HG03135 (cell line): ENCODE measurements at regions not wholly inside any gene's neighbourhood (a gene's known extent, or its start where the extent isn't known, plus 50 kb on each side); places are given as distances from the start of the nearest gene placed in this dataset.
"Not testable (repeated sequence)": the region's sequence is repeated elsewhere in the genome, so short reads cannot be mapped to it uniquely, and the experiment has no call there.

ENCODE experiments used
- ATAC-seq: cut with Tn5 transposase; IDR thresholded peaks from one replicate; pipeline ENCODE4 v1.9.1; 2021; ENCODE audit warnings: mild to moderate bottlenecking, moderate library complexity; ENCODE audit not compliant: unreplicated experiment

DNA sequence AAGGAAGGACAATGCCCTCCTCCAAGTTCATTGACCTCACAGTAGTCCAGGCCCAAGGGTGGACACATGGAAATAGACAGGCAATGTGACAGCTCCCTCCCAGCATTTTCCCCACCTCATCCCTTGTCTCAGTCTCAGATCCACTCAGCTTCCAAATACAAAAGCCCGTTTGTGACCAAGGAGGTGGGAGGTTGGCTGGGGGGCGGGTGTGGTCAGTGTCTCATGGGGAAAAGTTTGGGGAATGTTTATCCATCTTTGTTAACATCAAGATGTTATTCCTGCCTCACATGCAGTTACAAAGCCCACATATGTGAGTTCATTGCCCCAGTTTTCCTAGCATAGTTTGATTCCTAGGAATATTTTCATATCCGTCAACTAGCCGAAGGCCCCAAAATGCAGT lies 338.5 kb upstream of the PPP2R3A start:
- ATAC-seq: no peak

- no peak for ATAC-seq
Measured at GRCh38 chr3:135629701-135630408, 335.7 kb upstream of the PPP2R3A start.

DNA sequence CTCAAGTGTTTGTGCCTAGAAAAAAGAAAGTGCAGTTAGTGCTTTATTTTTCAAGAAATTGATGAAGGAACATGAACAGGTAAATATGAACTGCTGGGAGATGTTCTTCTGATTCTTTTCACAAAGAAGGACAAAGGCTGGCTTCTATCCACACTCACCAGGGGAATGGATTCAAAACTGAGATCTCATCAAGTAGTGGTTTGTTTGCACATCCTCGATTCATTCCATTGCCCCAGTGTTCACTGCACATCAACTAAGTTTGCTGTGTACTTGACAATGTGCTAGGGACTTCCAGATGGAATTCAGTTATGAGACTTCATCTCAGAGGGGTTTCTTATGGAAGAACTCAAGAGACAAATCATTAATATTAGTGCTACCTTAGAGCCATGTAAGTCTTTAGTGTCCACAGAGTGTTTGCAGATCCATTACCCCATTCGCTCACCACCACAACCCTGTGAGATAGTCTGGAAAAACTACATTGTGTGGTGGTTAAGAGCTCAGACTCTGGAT lies 332.9 kb upstream of the PPP2R3A start:
- no peak for ATAC-seq

GRCh38 chr3:135633078-135633477 lies 332.4 kb upstream of the PPP2R3A start:
- ATAC-seq: no peak

- no peak for ATAC-seq
Measured at GRCh38 chr3:135636596-135636995, 328.9 kb upstream of the PPP2R3A start.

GRCh38 chr3:135637013-135637412 lies 328.5 kb upstream of the PPP2R3A start:
- no peak for ATAC-seq

- no peak for ATAC-seq
Measured at GRCh38 chr3:135641761-135642160, 323.8 kb upstream of the PPP2R3A start.

DNA sequence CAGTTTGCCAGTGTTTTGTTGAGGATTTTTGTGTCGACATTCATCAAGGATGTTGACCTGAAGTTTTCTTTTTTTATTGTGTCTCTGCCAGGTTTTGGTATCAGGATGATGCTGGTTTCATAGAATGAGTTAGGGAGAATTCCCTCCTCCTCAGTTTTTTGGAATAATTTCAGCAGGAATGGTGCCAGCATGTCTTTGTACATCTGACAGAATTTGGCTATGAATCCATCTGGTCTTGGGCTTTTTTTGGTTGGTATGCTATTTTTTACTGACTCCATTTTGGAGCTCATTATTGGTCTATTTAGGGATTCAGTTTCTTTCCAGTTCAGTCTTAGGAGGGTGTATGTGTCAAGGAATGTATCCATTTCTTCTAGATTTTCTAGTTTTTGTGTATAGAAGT lies 320.0 kb upstream of the PPP2R3A start:
- no peak for ATAC-seq

- no peak for ATAC-seq
Measured at GRCh38 chr3:135646873-135647272, 318.7 kb upstream of the PPP2R3A start.

DNA sequence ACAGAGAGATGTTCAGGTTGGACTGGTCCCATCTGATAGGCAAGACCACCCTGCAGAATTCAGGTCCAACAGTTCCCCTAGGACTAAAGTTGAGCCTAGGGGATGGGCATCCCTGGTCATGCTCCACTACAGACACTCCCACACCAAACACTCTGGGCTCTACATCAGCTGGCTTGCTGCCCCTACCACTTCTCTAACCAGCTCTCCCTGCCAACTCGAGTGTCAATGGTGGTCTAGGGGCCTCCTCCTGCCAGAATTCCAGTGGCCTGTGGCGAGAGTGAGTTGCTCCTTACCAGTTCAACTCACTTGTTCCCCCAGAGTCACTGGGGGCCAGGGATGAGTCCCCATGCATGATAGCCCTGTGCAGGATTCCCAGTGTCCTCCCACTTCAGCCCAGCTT lies 316.2 kb upstream of the PPP2R3A start:
- no peak for ATAC-seq

- no peak for ATAC-seq
Measured at GRCh38 chr3:135650309-135650708, 315.2 kb upstream of the PPP2R3A start.

DNA sequence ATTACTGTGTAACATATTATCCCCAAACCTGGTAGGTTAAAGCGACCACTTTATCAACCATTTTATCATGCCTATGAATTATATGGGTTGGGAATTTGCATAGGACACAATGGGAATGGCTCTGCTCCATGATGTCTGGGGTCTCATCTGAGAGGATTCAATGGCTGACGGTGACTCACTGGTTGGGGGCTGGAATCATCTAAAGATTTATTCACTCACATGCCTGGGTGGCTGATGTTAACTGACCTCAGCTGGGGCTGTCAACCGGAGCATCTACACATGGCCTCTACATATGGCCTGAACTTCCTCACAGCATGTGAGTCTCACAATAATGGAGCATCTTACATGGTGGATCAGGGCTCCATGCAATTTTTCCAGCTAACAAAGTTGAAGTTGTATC lies 313.1 kb upstream of the PPP2R3A start:
- ATAC-seq: no peak

GRCh38 chr3:135655328-135655727 lies 310.2 kb upstream of the PPP2R3A start:
- ATAC-seq: no peak

- not testable (repeated sequence) for ATAC-seq
Measured at GRCh38 chr3:135658451-135658850, 307.1 kb upstream of the PPP2R3A start.

GRCh38 chr3:135667061-135667460 lies 298.5 kb upstream of the PPP2R3A start:
- ATAC-seq: no peak

DNA sequence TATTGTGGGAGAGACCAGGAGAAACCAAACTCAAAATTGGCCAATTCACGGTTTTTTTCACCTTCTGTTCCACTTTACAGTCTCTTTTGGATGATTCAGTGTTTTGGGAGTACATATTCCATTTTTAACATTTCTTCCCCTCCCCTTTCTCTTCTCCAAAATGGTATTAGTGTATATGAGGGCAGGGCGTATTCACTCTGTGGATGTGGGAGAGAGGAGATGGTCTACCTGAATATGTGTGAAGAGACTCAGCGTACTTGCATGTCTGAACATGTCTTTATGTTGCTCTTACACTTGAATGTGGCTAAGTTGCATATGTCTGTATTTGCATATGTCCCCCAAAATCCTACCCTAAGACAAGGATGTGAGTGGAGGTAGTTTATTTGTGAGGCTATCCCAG lies 291.0 kb upstream of the PPP2R3A start:
- no peak for ATAC-seq

DNA sequence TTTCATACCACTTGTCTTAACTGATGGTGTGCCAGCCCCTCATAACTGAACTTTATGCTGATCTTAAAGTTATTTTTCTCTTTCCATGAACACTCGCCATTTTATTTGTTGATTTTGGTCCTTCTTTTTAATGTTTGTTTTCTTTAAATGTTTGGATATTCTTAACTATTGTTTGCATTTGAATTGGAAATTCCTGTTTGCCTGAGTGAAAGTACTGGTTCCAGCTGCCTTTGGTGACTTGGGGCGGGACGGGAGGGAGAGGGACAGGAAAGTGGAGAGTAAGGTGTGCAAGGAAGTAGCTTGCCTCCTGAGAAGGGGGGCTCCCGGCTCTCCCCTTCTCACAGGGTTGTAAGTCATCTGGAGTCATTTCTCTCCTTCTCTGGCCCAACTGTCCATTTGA lies 287.1 kb upstream of the PPP2R3A start:
- ATAC-seq: no peak

DNA sequence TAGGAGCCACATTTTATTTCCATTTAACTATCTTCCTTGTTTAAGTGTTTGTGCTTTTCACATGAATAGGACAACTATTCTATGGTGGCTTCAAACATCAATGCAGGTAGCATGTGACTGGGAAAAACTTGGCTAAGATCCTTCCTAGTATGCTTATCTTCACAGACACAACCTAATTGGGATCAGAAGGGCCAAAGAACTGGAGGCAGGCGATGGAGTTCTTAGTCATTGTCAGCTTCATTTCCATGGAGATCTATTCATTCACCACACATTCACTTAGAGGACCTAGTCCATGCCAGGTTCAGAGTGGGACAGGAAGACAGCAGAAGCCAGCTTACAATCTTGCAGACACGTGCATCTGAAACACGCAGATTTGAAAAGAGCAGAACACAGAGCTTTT lies 277.5 kb upstream of the PPP2R3A start:
- ATAC-seq: no peak

- ATAC-seq: no peak
Measured at GRCh38 chr3:135690664-135691063, 274.9 kb upstream of the PPP2R3A start.

GRCh38 chr3:135691240-135691639 lies 274.3 kb upstream of the PPP2R3A start:
- no peak for ATAC-seq

- ATAC-seq: no peak
Measured at GRCh38 chr3:135694142-135694541, 271.4 kb upstream of the PPP2R3A start.

- no peak for ATAC-seq
Measured at GRCh38 chr3:135699741-135700140, 265.8 kb upstream of the PPP2R3A start.

DNA sequence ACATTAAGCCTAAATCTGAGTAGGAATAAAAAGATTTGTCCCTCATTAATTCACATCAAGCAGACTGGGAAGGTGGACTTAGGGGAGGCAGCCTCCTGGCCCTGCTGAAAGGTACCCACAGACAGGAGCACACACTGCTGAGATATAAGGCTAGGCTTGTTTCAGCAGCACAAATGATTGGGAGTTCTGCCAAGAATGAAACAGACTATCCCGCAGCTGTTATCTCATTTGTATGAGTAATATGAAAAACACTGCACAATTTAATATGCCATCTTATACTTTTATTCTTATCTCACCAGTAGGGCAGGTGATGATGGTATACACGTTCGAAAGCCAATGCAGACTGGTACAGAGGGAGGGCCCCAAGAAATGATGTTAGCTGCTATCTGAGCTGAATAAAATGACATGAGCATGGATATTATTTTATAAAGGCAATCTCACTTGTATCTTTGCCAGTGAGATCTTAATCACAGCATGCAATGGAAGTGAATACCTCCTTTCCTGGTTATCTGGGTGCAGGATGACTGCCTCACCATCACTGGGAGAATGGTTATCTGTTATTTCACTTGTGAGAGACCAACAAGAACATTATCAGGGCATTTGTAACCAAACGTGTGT lies 258.7 kb upstream of the PPP2R3A start:
- no peak for ATAC-seq
